ENCODE measurements at regions not wholly inside any gene's neighbourhood (a gene's known extent, or its start where the extent isn't known, plus 50 kb on each side); places are given as distances from the start of the nearest gene placed in this dataset.
A peak's percentile ranks its signal among the peaks of the same experiment; 100 is the strongest.

- peaks cover 0 to 17% (median 10%) of the 10 kb centered on the region in 4 donors for H3K4me1 ChIP-seq
- H3K27ac ChIP-seq = no peak overlapping the region
- DNase-seq = no peak
- 85 to 88% methylated on average over 13 of the region's 13 CpGs for WGBS, 2 donors
- H3K4me3 ChIP-seq = no peak overlapping the region
- no peaks in the 10 kb centered on the region for H3K9me3 ChIP-seq
- no peak for ATAC-seq (ENCODE audit: low FRiP score in 2 of 2)
- TF ChIP-seq CTCF (IDR thresholded peaks at IDR 0.05) = no peak
- TF ChIP-seq EP300 (IDR thresholded peaks at IDR 0.05) = no peak
- no peak for TF ChIP-seq POLR2A (IDR thresholded peaks at IDR 0.05)
- TF ChIP-seq POLR2AphosphoS5 (IDR thresholded peaks at IDR 0.05) = no peak
- no peaks in the 10 kb centered on the region for H3K27me3 ChIP-seq
- H3K36me3 ChIP-seq = no peaks in the 10 kb centered on the region
Measured at GRCh38 chr21:15207635-15208370, 143.0 kb upstream of the NRIP1 start.

- Histone ChIP-seq H3K4me1 (peaks cover 0 to 17% (median 10%) of the 10 kb centered on the region in 4 donors), H3K27ac (no peak overlapping the region), H3K9me3 (no peaks in the 10 kb centered on the region), H3K27me3 (no peaks in the 10 kb centered on the region), H3K36me3 (no peaks in the 10 kb centered on the region), H3K4me3 (no peak overlapping the region)
- WGBS, 2 donors = 92 to 95% methylated on average over 4 of the region's 4 CpGs
- TF ChIP-seq POLR2AphosphoS5 (IDR thresholded peaks at IDR 0.05) (no peak), CTCF (IDR thresholded peaks at IDR 0.05) (no peak)
- DNase-seq (no peak), ATAC-seq (ENCODE audit: low FRiP score in 2 of 2) (no peak)
Measured at GRCh38 chr21:15208786-15209185, 144.0 kb upstream of the NRIP1 start.

GRCh38 chr21:15209224-15209623 lies 144.4 kb upstream of the NRIP1 start:
- no peak for TF ChIP-seq POLR2A (IDR thresholded peaks at IDR 0.05)
- no peak for TF ChIP-seq POLR2AphosphoS5 (IDR thresholded peaks at IDR 0.05)
- TF ChIP-seq EP300 (IDR thresholded peaks at IDR 0.05) = no peak
- no peak for TF ChIP-seq CTCF (IDR thresholded peaks at IDR 0.05)
- peaks cover 0 to 17% (median 10%) of the 10 kb centered on the region in 4 donors for H3K4me1 ChIP-seq

GRCh38 chr21:15210235-15210678 lies 145.5 kb upstream of the NRIP1 start:
- ATAC-seq (ENCODE audit: low FRiP score in 2 of 2) (peak in 1 of 2 donors; percentile 94), DNase-seq (peak in 1 of 2 donors; percentile 77)
- peaks cover 0 to 17% (median 10%) of the 10 kb centered on the region in 4 donors for H3K4me1 ChIP-seq
- H3K9me3 ChIP-seq = no peaks in the 10 kb centered on the region
- WGBS, 2 donors = 49 to 82% methylated on average over 3 of the region's 3 CpGs
- H3K4me3 ChIP-seq = no peak overlapping the region
- no peak overlapping the region for H3K27ac ChIP-seq
- H3K27me3 ChIP-seq = no peaks in the 10 kb centered on the region
- H3K36me3 ChIP-seq = no peaks in the 10 kb centered on the region
- TF ChIP-seq EP300 (IDR thresholded peaks at IDR 0.05) (peak in 1 of 4 donors; percentile 78), CTCF (IDR thresholded peaks at IDR 0.05) (no peak), POLR2AphosphoS5 (IDR thresholded peaks at IDR 0.05) (peak; percentile 26 to 46), POLR2A (IDR thresholded peaks at IDR 0.05) (no peak)

More at GRCh38 chr21:15209224-15209623, 144.4 kb upstream of the NRIP1 start:
- DNase-seq (no peak), ATAC-seq (ENCODE audit: low FRiP score in 2 of 2) (no peak)
- Histone ChIP-seq H3K4me3 (no peak overlapping the region), H3K27me3 (no peaks in the 10 kb centered on the region), H3K27ac (no peak overlapping the region), H3K9me3 (no peaks in the 10 kb centered on the region), H3K36me3 (no peaks in the 10 kb centered on the region)
